Karpas-422 (cell line): ENCODE measurements at regions not wholly inside any gene's neighbourhood (a gene's known extent, or its start where the extent isn't known, plus 50 kb on each side); places are given as distances from the start of the nearest gene placed in this dataset.

Experiments
- DNase-seq: peaks from one replicate; pipeline ENCODE4 v3.0.0-alpha.2; 2015
- H2AFZ ChIP-seq: fragments of 200-600 bp; sonication (generic); 2 replicates; pipeline ENCODE4 v1.6.1; 2014; ENCODE audit warnings: antibody characterized with exemption, low read length, mixed read lengths
- H3K27ac ChIP-seq: fragments of 200-600 bp; sonication (generic); 2 replicates; pipeline ENCODE4 v1.5.1; 2014; ENCODE audit warnings: mild to moderate bottlenecking, low read length, moderate library complexity
- H3K27me3 ChIP-seq: fragments of 200-600 bp; sonication (generic); 2 replicates; pipeline ENCODE4 v1.6.1; 2014; ENCODE audit warnings: low read length, mixed read lengths
- H3K36me3 ChIP-seq: fragments of 200-600 bp; sonication (generic); 2 replicates; pipeline ENCODE4 v1.6.1; 2014; ENCODE audit warnings: low read length, mixed read lengths; ENCODE audit not compliant: insufficient read depth
- H3K4me1 ChIP-seq: fragments of 200-600 bp; sonication (generic); 2 replicates; pipeline ENCODE4 v1.6.1; 2014; ENCODE audit warnings: mild to moderate bottlenecking, low read length, mixed read lengths
- H3K4me2 ChIP-seq: fragments of 200-600 bp; sonication (generic); 2 replicates; pipeline ENCODE4 v1.6.1; 2014; ENCODE audit warnings: low read length, low read depth, mild to moderate bottlenecking; ENCODE audit not compliant: poor library complexity, severe bottlenecking
- H3K4me3 ChIP-seq: fragments of 200-600 bp; sonication (generic); 2 replicates; pipeline ENCODE4 v1.5.1; 2014; ENCODE audit warnings: mild to moderate bottlenecking, antibody characterized with exemption, low read length, mixed read lengths
- H3K79me2 ChIP-seq: fragments of 200-600 bp; sonication (generic); 2 replicates; pipeline ENCODE4 v1.6.1; 2014; ENCODE audit warnings: mild to moderate bottlenecking, low read length, mixed read lengths
- H3K9ac ChIP-seq: fragments of 200-600 bp; sonication (generic); 2 replicates; pipeline ENCODE4 v1.6.0; 2014; ENCODE audit warnings: low read length
- H3K9me2 ChIP-seq: fragments of 200-600 bp; sonication (generic), shearing (Covaris generic); replicated peaks from 2 replicates; pipeline ENCODE4 v1.6.0; 2014; ENCODE audit warnings: mild to moderate bottlenecking, low read length, moderate library complexity; ENCODE audit not compliant: insufficient read depth
- H3K9me3 ChIP-seq: fragments of 300-700, 200-600 bp; sonication (generic); 2 replicates; pipeline ENCODE4 v1.6.1; 2014; ENCODE audit warnings: low read length, mixed read lengths
- H4K20me1 ChIP-seq: fragments of 200-600 bp; sonication (generic); 2 replicates; pipeline ENCODE4 v1.6.1; 2014; ENCODE audit warnings: mild to moderate bottlenecking, antibody characterized with exemption, low read length, low read depth; ENCODE audit not compliant: insufficient read depth

- Histone ChIP-seq H3K9ac (no peak overlapping the region), H3K27ac (no peak overlapping the region), H3K27me3 (no peaks in the 10 kb centered on the region), H3K36me3 (no peaks in the 10 kb centered on the region), H3K4me2 (no peak overlapping the region), H4K20me1 (no peaks in the 10 kb centered on the region), H3K9me3 (no peaks in the 10 kb centered on the region), H3K79me2 (no peaks in the 10 kb centered on the region), H2AFZ (no peak overlapping the region), H3K4me1 (no peaks in the 10 kb centered on the region), H3K9me2 (0 out of 2 replicates have a peak, but pooled peaks cover 5% of the 10 kb centered on the region), H3K4me3 (no peak overlapping the region)
- DNase-seq = no peak
These were observed 417.7 kb upstream of the CFAP20DC start for GRCh38 chr3:59467476-59467875.

GRCh38 chr3:59464187-59464586, 414.4 kb upstream of the CFAP20DC start:
- Histone ChIP-seq H4K20me1 (no peaks in the 10 kb centered on the region), H3K4me2 (no peak overlapping the region), H3K79me2 (no peaks in the 10 kb centered on the region), H3K27ac (no peak overlapping the region), H3K4me3 (no peak overlapping the region), H3K27me3 (no peaks in the 10 kb centered on the region), H3K9me2 (0 out of 2 replicates have a peak, but pooled peaks cover 3% of the 10 kb centered on the region), H3K9me3 (no peaks in the 10 kb centered on the region), H2AFZ (no peak overlapping the region), H3K4me1 (no peaks in the 10 kb centered on the region), H3K36me3 (no peaks in the 10 kb centered on the region), H3K9ac (no peak overlapping the region)
- no peak for DNase-seq

GRCh38 chr3:59463253-59463652, 413.4 kb upstream of the CFAP20DC start:
- H3K9me3 ChIP-seq = no peaks in the 10 kb centered on the region
- H3K27ac ChIP-seq = no peak overlapping the region
- H3K9me2 ChIP-seq = 0 out of 2 replicates have a peak, but pooled peaks cover 3% of the 10 kb centered on the region
- H3K36me3 ChIP-seq = no peaks in the 10 kb centered on the region
- no peaks in the 10 kb centered on the region for H3K79me2 ChIP-seq
- H4K20me1 ChIP-seq = no peaks in the 10 kb centered on the region
- H2AFZ ChIP-seq = no peak overlapping the region
- H3K27me3 ChIP-seq = no peaks in the 10 kb centered on the region
- H3K4me2 ChIP-seq = no peak overlapping the region
- H3K4me1 ChIP-seq = no peaks in the 10 kb centered on the region
- no peak for DNase-seq
- H3K4me3 ChIP-seq = no peak overlapping the region
- H3K9ac ChIP-seq = no peak overlapping the region

- no peak for DNase-seq
- no peak overlapping the region for H3K27ac ChIP-seq
- H3K79me2 ChIP-seq = no peaks in the 10 kb centered on the region
- no peaks in the 10 kb centered on the region for H3K4me1 ChIP-seq
- H3K4me3 ChIP-seq = no peak overlapping the region
- H3K36me3 ChIP-seq = no peaks in the 10 kb centered on the region
- no peaks in the 10 kb centered on the region for H3K27me3 ChIP-seq
- H4K20me1 ChIP-seq = no peaks in the 10 kb centered on the region
- no peak overlapping the region for H2AFZ ChIP-seq
- H3K9ac ChIP-seq = no peak overlapping the region
- no peaks in the 10 kb centered on the region for H3K9me3 ChIP-seq
- H3K4me2 ChIP-seq = no peak overlapping the region
- H3K9me2 ChIP-seq = 0 out of 2 replicates have a peak, but pooled peaks cover 2% of the 10 kb centered on the region
These were observed 410.2 kb upstream of the CFAP20DC start for GRCh38 chr3:59460068-59460467.

- H3K36me3 ChIP-seq = no peaks in the 10 kb centered on the region
- H4K20me1 ChIP-seq = no peaks in the 10 kb centered on the region
- no peak overlapping the region for H3K4me2 ChIP-seq
- no peaks in the 10 kb centered on the region for H3K79me2 ChIP-seq
- H3K9me2 ChIP-seq = 0 out of 2 replicates have a peak, but pooled peaks cover 9% of the 10 kb centered on the region
- H3K4me1 ChIP-seq = no peaks in the 10 kb centered on the region
- H3K4me3 ChIP-seq = no peak overlapping the region
- no peak overlapping the region for H3K27ac ChIP-seq
- no peak overlapping the region for H2AFZ ChIP-seq
- H3K9me3 ChIP-seq = no peaks in the 10 kb centered on the region
- DNase-seq = no peak
- H3K27me3 ChIP-seq = 0 out of 2 replicates have a peak, but pooled peaks cover 3% of the 10 kb centered on the region
- H3K9ac ChIP-seq = no peak overlapping the region
These were observed 407.1 kb upstream of the CFAP20DC start for GRCh38 chr3:59456852-59457485.

GRCh38 chr3:59451800-59452746, 402.2 kb upstream of the CFAP20DC start:
- H3K27me3 ChIP-seq = 0 out of 2 replicates have a peak, but pooled peaks cover 3% of the 10 kb centered on the region
- H3K4me1 ChIP-seq = no peaks in the 10 kb centered on the region
- no peaks in the 10 kb centered on the region for H4K20me1 ChIP-seq
- no peak overlapping the region for H3K4me3 ChIP-seq
- no peaks in the 10 kb centered on the region for H3K9me3 ChIP-seq
- no peak overlapping the region for H3K4me2 ChIP-seq
- H2AFZ ChIP-seq = no peak overlapping the region
- no peak overlapping the region for H3K27ac ChIP-seq
- no peak overlapping the region for H3K9ac ChIP-seq
- H3K36me3 ChIP-seq = no peaks in the 10 kb centered on the region
- H3K9me2 ChIP-seq = 0 out of 2 replicates have a peak, but pooled peaks cover 9% of the 10 kb centered on the region
- H3K79me2 ChIP-seq = no peaks in the 10 kb centered on the region
- DNase-seq = no peak

GRCh38 chr3:59450946-59451763, 401.3 kb upstream of the CFAP20DC start:
- H3K36me3 ChIP-seq = no peaks in the 10 kb centered on the region
- H3K4me1 ChIP-seq = no peaks in the 10 kb centered on the region
- H2AFZ ChIP-seq = no peak overlapping the region
- H4K20me1 ChIP-seq = no peaks in the 10 kb centered on the region
- no peak overlapping the region for H3K4me3 ChIP-seq
- H3K9me2 ChIP-seq = 0 out of 2 replicates have a peak, but pooled peaks cover 9% of the 10 kb centered on the region
- no peak overlapping the region for H3K4me2 ChIP-seq
- no peak overlapping the region for H3K27ac ChIP-seq
- H3K27me3 ChIP-seq = 0 out of 2 replicates have a peak, but pooled peaks cover 3% of the 10 kb centered on the region
- H3K9ac ChIP-seq = no peak overlapping the region
- H3K9me3 ChIP-seq = no peaks in the 10 kb centered on the region
- H3K79me2 ChIP-seq = no peaks in the 10 kb centered on the region
- DNase-seq = no peak
